B cell (primary cell): ENCODE measurements at regions not wholly inside any gene's neighbourhood (a gene's known extent, or its start where the extent isn't known, plus 50 kb on each side); places are given as distances from the start of the nearest gene placed in this dataset.

Experiments used
- ATAC-seq: fragments of 200-7000 bp; cut with Tn5 transposase; one replicate; pipeline ENCODE4 v1.10.0; 2021; ENCODE audit warnings: low read depth, mild to moderate bottlenecking, moderate number of reproducible peaks, moderate library complexity
- CTCF ChIA-PET: fragments of 350-600 bp; sonication (Branson Sonifier 250); formaldehyde crosslinking; loops from one replicate; lab custom pipeline; 2021; ENCODE audit warnings: antibody characterized with exemption, inconsistent platforms; lab: Charles Lee
- POLR2A ChIA-PET: fragments of 350-600 bp; sonication (Branson Sonifier 250); formaldehyde crosslinking; loops from one replicate; lab custom pipeline; 2021; ENCODE audit warnings: antibody characterized with exemption; lab: Charles Lee
- DNase-seq: peaks from one replicate; pipeline ENCODE4 v3.0.0; 2013
- H2AFZ ChIP-seq: 2 replicates; pipeline ENCODE4 v1.6.1; 2012; ENCODE audit warnings: mild to moderate bottlenecking, low read depth, low read length; ENCODE audit not compliant: insufficient read depth, poor library complexity, severe bottlenecking
- H3K27ac ChIP-seq, 2 donors: 1 replicate in 1 of 2; 2 replicates in 1 of 2; pipeline ENCODE4 v1.5.1; 2012 to 2013; ENCODE audit warnings: low read length in 2 of 2, mild to moderate bottlenecking in 2 of 2, moderate library complexity in 1 of 2
- H3K27me3 ChIP-seq, 4 experiments: fragments of 200-600 bp in 1 of 4; sonication (generic) in 1 of 4; replicated peaks in 1 of 4; 1 replicate in 2 of 4; 2 replicates in 2 of 4; pipeline versions ENCODE4 v1.6.1 to v1.7.0; 2013 to 2016; ENCODE audit warnings: low read length in 3 of 4, mild to moderate bottlenecking in 2 of 4, mixed read lengths in 1 of 4, moderate library complexity in 1 of 4; ENCODE audit not compliant: insufficient read depth in 4 of 4, control insufficient read depth in 3 of 4; ENCODE audit errors: control extremely low read depth in 1 of 4
- H3K36me3 ChIP-seq, 2 experiments: replicated peaks in 1 of 2; 1 replicate in 1 of 2; 2 replicates in 1 of 2; pipeline versions ENCODE4 v1.6.1 to v1.7.1; 2013; ENCODE audit warnings: low read length in 1 of 2; ENCODE audit not compliant: insufficient read depth in 2 of 2, control insufficient read depth in 1 of 2; ENCODE audit errors: control extremely low read depth in 1 of 2, extremely low read depth in 1 of 2
- H3K4me1 ChIP-seq, 2 donors: fragments of 200-600 bp in 1 of 2; sonication (generic) in 1 of 2; 1 replicate in 1 of 2; 2 replicates in 1 of 2; pipeline versions ENCODE4 v1.5.1 to v1.6.1; 2013 to 2017; ENCODE audit warnings: low read length in 2 of 2; ENCODE audit not compliant: control insufficient read depth in 2 of 2, insufficient read depth in 2 of 2
- H3K4me2 ChIP-seq: replicated peaks from 2 replicates; pipeline ENCODE3; 2012; ENCODE audit warnings: mild to moderate bottlenecking, low read depth, low read length; ENCODE audit not compliant: poor library complexity, severe bottlenecking
- H3K4me3 ChIP-seq, 5 experiments: fragments of 200-600 bp in 1 of 5; sonication (generic) in 1 of 5; 1 replicate in 3 of 5; 2 replicates in 2 of 5; pipeline versions ENCODE4 v1.5.1 to v1.7.0; 2011 to 2016; ENCODE audit warnings: low read length in 4 of 5, mild to moderate bottlenecking in 4 of 5, low read depth in 2 of 5, control low read depth in 1 of 5, moderate library complexity in 1 of 5; ENCODE audit not compliant: insufficient read depth in 1 of 5; ENCODE audit errors: control extremely low read depth in 1 of 5, extremely low read depth in 1 of 5
- H3K79me2 ChIP-seq: fragments of 200-600 bp; sonication (generic); one replicate; pipeline ENCODE4 v1.6.0; 2016; ENCODE audit warnings: low read length; ENCODE audit not compliant: control insufficient read depth, insufficient read depth
- H3K9ac ChIP-seq: fragments of 200-600 bp; sonication (generic); 2 replicates; pipeline ENCODE4 v1.6.1; 2017; ENCODE audit warnings: mild to moderate bottlenecking, low read length, moderate library complexity
- H3K9me3 ChIP-seq, 3 donors: one replicate each; pipeline versions ENCODE4 v1.6.1 to v1.7.1; 2013; ENCODE audit warnings: low read length in 2 of 3; ENCODE audit not compliant: control insufficient read depth in 2 of 3, insufficient read depth in 1 of 3; ENCODE audit errors: control extremely low read depth in 1 of 3
- H4K20me1 ChIP-seq: 2 replicates; pipeline ENCODE4 v1.6.0; 2012; ENCODE audit warnings: mild to moderate bottlenecking, low read length; ENCODE audit not compliant: insufficient read depth, control insufficient read depth, poor library complexity, severe bottlenecking
- H3K27ac Mint-ChIP-seq: one replicate; pipeline ENCODE4 v1.8.0; 2021; ENCODE audit warnings: mixed read lengths
- H3K27me3 Mint-ChIP-seq: one replicate; pipeline ENCODE4 v1.8.0; 2021; ENCODE audit warnings: mixed read lengths
- H3K4me1 Mint-ChIP-seq: one replicate; pipeline ENCODE4 v1.8.0; 2021; ENCODE audit warnings: mixed read lengths
- H3K4me3 Mint-ChIP-seq: one replicate; pipeline ENCODE4 v1.8.0; 2021; ENCODE audit warnings: mixed read lengths
- H3K9me3 Mint-ChIP-seq: one replicate; pipeline ENCODE4 v1.8.0; 2022; ENCODE audit warnings: mixed read lengths; ENCODE audit not compliant: insufficient read depth
- CTCF ChIP-seq: fragments of 200-600 bp; IDR thresholded peaks from one replicate; pipeline ENCODE4 v1.8.0; 2022; ENCODE audit warnings: antibody characterized with exemption, mild to moderate bottlenecking
- EZH2 ChIP-seq: IDR thresholded peaks from 2 replicates; pipeline ENCODE4 v1.6.1; 2012; ENCODE audit warnings: borderline replicate concordance, low read depth, mild to moderate bottlenecking, moderate library complexity, low read length; ENCODE audit not compliant: insufficient read depth, poor library complexity, severe bottlenecking
- WGBS: methylation state at CpG from one replicate; pipeline ENCODE4 v1.1.5; 2013; ENCODE audit warnings: missing lambda C conversion rate; ENCODE audit not compliant: insufficient coverage; 5-methylcytosine and 5-hydroxymethylcytosine counted together
- intact Hi-C: fragments of 100-400 bp; cut with micrococcal nuclease; formaldehyde crosslinking; loops from one replicate; pipeline ENCODE4 v1.10.0; 2022

DNA sequence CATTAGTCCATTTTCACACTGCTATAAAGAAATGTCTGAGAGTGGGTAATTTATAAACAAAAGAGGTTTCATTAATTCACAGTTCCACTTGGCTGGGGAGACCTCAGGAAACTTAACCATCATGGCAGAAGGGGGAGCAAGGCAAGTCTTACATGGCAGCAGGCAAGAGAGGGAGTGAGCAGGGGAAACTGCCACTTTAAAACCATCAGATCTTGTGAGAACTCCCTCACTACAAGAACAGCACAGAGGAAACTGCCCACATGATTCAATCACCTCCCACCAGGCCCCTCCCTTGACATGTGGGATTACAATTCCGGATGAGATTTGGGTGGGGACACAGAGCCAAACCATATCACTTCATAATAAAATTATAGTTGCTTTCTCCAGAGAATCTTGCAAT lies 365.5 kb upstream of the ID2 start:
- Mint-ChIP-seq H3K4me3 (no peak overlapping the region), H3K27me3 (peaks cover 79% of the 10 kb centered on the region), H3K27ac (no peak overlapping the region), H3K4me1 (peaks cover 10% of the 10 kb centered on the region), H3K9me3 (no peaks in the 10 kb centered on the region)
- TF ChIP-seq EZH2: no peak
- Histone ChIP-seq H4K20me1 (no peaks in the 10 kb centered on the region), H3K4me3 (no peak overlapping the region), H3K9me3 (peaks cover 0 to 6% (median 0%) of the 10 kb centered on the region in 3 donors), H3K27ac (no peak overlapping the region), H3K36me3 (no peaks in the 10 kb centered on the region), H3K27me3 (peaks cover 0 to 49% (median 16%) of the 10 kb centered on the region in 4 experiments), H3K79me2 (no peaks in the 10 kb centered on the region), H3K4me2 (no peak overlapping the region), H2AFZ (no peak overlapping the region), H3K4me1 (peaks cover 19 to 23% of the 10 kb centered on the region in 2 donors), H3K9ac (no peak overlapping the region)
- intact Hi-C loops: no loop called here
- no peak for ATAC-seq
- ChIA-PET POLR2A (no interaction called here), CTCF (no interaction called here)
- no peak for DNase-seq
- WGBS: no CpG with 5 or more reads among the region's 1 CpG

- intact Hi-C loops: no loop called here
- Histone ChIP-seq H3K36me3 (no peaks in the 10 kb centered on the region), H3K79me2 (no peaks in the 10 kb centered on the region), H2AFZ (no peak overlapping the region), H3K4me3 (no peak overlapping the region), H3K4me2 (no peak overlapping the region), H4K20me1 (no peaks in the 10 kb centered on the region), H3K9me3 (peaks cover 0 to 3% (median 0%) of the 10 kb centered on the region in 3 donors), H3K9ac (no peak overlapping the region), H3K27me3 (peaks cover 0 to 39% (median 13%) of the 10 kb centered on the region in 4 experiments), H3K4me1 (peaks cover 18 to 19% of the 10 kb centered on the region in 2 donors), H3K27ac (no peak overlapping the region)
- TF ChIP-seq CTCF: no peak
- TF ChIP-seq EZH2: no peak
- peaks cover 73% of the 10 kb centered on the region for H3K27me3 Mint-ChIP-seq
- 100% methylated on average over 7 of the region's 10 CpGs for WGBS
- H3K9me3 Mint-ChIP-seq: no peaks in the 10 kb centered on the region
- no peak for DNase-seq
- H3K27ac Mint-ChIP-seq: no peak overlapping the region
- H3K4me3 Mint-ChIP-seq: no peak overlapping the region
- POLR2A ChIA-PET: no interaction called here
- no peak for ATAC-seq
- peaks cover 10% of the 10 kb centered on the region for H3K4me1 Mint-ChIP-seq
- CTCF ChIA-PET: no interaction called here
Measured at GRCh38 chr2:8317418-8317817, 364.4 kb upstream of the ID2 start.
